Stimulated activated CD8-positive, alpha-beta memory T cell treated with anti-CD3 and anti-CD28 coated beads, Interleukin-2, amount 100 ng/mL, for 1 hour (primary cell): ENCODE measurements at regions not wholly inside any gene's neighbourhood (a gene's known extent, or its start where the extent isn't known, plus 50 kb on each side); places are given as distances from the start of the nearest gene placed in this dataset.

ENCODE experiments used
- DNase-seq, 2 donors: peaks; one replicate each; pipeline ENCODE4 v3.0.0-alpha.2; 2020; ENCODE audit warnings: low read depth in 2 of 2

DNA sequence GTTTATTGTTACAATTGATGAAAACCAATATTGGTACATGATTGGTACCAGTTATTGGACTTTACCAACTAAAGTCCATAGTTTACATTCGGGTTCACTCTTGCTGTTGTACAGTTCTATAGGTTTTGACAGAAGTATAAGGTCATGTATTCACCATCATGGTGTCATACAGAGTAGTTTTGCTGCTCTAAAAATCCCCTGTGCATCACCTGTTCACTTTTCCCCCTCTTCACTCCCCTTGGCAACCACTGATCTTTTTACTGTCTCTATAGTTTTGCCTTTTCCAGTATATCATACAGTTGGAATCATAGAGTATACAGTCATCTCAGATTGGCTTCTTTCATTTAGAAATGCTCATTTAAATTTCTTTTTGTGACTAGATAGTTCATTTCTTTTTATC is 51.2 kb upstream of the MED4 start:
- no peak for DNase-seq
